LNCaP clone FGC (cell line): ENCODE measurements at regions not wholly inside any gene's neighbourhood (a gene's known extent, or its start where the extent isn't known, plus 50 kb on each side); places are given as distances from the start of the nearest gene placed in this dataset.
A peak's percentile ranks its signal among the peaks of the same experiment; 100 is the strongest.

Experiments used
- DNase-seq: peaks from one replicate; pipeline ENCODE4 v3.0.0-alpha.2; 2011; ENCODE audit warnings: low read depth
- H3K4me3 ChIP-seq: 2 replicates; pipeline ENCODE4 v1.5.1; 2011; ENCODE audit warnings: mild to moderate bottlenecking, low read depth, low read length, control low read depth
- TF ChIP-seq, protein P1 (sequence below): IDR thresholded peaks from 2 replicates; pipeline ENCODE4 v1.5.1; 2012; ENCODE audit warnings: mild to moderate bottlenecking; ENCODE audit not compliant: control insufficient read depth, insufficient read depth; ENCODE audit errors: extremely low read depth

DNA sequence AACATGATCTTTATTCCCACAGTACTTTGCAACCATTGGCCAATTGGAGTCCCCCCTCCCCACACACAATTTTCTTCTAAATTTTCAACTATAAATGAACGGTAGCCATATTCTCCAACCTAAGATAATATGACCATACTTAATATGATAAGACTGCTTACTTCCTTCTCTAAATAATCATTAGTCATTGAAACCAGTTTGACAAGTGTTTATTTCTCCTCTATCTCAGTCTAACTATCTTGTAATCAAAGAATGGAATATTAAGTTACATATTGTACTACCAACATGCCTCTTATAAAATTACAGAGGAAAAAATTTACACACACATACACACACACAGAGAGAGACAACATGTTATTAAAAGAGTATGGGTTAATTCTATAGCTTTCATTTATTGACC lies 567.4 kb upstream of the TMPRSS15 start:
- TF ChIP-seq, protein P1, sequence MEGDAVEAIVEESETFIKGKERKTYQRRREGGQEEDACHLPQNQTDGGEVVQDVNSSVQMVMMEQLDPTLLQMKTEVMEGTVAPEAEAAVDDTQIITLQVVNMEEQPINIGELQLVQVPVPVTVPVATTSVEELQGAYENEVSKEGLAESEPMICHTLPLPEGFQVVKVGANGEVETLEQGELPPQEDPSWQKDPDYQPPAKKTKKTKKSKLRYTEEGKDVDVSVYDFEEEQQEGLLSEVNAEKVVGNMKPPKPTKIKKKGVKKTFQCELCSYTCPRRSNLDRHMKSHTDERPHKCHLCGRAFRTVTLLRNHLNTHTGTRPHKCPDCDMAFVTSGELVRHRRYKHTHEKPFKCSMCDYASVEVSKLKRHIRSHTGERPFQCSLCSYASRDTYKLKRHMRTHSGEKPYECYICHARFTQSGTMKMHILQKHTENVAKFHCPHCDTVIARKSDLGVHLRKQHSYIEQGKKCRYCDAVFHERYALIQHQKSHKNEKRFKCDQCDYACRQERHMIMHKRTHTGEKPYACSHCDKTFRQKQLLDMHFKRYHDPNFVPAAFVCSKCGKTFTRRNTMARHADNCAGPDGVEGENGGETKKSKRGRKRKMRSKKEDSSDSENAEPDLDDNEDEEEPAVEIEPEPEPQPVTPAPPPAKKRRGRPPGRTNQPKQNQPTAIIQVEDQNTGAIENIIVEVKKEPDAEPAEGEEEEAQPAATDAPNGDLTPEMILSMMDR = no peak
- no peak overlapping the region for H3K4me3 ChIP-seq
- DNase-seq = peak; percentile 21

- no peak overlapping the region for H3K4me3 ChIP-seq
- peak; percentile 8 for DNase-seq
- TF ChIP-seq, protein P1 = no peak
These were observed 582.0 kb upstream of the TMPRSS15 start for GRCh38 chr21:18985584-18985983.

DNA sequence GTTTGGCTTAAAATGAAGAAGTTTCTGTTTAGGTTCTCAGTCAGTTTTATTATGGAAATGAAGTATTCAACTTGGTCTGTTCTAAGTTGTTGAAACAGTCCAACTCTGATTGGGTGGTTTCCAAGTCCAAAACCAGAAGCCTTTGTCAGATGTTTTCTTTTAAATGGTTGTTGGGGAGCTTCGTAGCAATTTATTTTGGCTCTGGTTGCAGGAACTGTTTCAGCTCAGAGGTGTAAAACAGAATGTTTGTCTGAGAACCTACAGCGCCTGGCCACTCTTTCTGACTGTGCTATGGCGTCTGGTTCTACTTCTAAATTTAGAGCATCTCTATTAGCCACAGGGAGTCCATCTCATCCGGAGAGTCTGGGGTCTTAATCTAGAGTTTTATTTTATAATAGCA lies 582.6 kb upstream of the TMPRSS15 start:
- peak; percentile 31 for DNase-seq
- TF ChIP-seq, protein P1 = no peak
- no peak overlapping the region for H3K4me3 ChIP-seq

- no peak for DNase-seq
- no peak overlapping the region for H3K4me3 ChIP-seq
- TF ChIP-seq, protein P1 = no peak
These were observed 584.0 kb upstream of the TMPRSS15 start for GRCh38 chr21:18987520-18988026.

- DNase-seq = no peak
- TF ChIP-seq, protein P1 = no peak
- H3K4me3 ChIP-seq = no peak overlapping the region
These were observed 586.4 kb upstream of the TMPRSS15 start for GRCh38 chr21:18989953-18990495.

DNA sequence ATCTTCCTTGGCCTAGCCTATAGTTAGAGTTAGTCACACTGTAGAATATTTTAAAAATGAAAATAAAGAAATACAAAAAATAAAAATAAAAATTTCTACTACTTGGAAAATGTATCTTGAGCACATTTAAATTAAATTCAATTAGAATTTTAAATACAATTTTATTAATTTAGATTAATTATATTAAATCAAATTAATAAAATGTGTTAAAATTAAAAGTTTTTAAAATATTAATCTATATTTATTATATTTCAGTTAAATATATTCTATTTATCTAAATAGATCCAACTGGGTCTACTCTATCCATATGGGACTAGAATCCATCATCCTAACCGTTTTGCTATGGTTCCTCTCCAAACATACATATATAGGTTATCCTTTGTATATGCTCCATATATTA lies 588.3 kb upstream of the TMPRSS15 start:
- no peak for DNase-seq
- H3K4me3 ChIP-seq = no peak overlapping the region
- TF ChIP-seq, protein P1 = no peak

- H3K4me3 ChIP-seq = no peak overlapping the region
- DNase-seq = no peak
- TF ChIP-seq, protein P1 = no peak
These were observed 606.7 kb upstream of the TMPRSS15 start for GRCh38 chr21:19010251-19010650.
